Panc1 (cell line): ENCODE measurements at regions not wholly inside any gene's neighbourhood (a gene's known extent, or its start where the extent isn't known, plus 50 kb on each side); places are given as distances from the start of the nearest gene placed in this dataset.

Experiments
- ATAC-seq: fragments of 200-7000 bp; cut with Tn5 transposase; 2 replicates; pipeline ENCODE4 v1.9.1; 2020; ENCODE audit warnings: mild to moderate bottlenecking, moderate library complexity
- BruUV-seq: library from RNA; stranded (reverse); fragments of 400-500 nt; replicated peaks from 2 replicates; lab custom pipeline; 2021; lab: Mats Ljungman, UMichigan
- CTCF ChIA-PET: fragments of 300-600 bp; sonication (Branson Sonifier 250); formaldehyde crosslinking; loops from one replicate; lab custom pipeline; 2022; ENCODE audit warnings: antibody characterized with exemption; lab: Charles Lee
- POLR2A ChIA-PET: fragments of 300-600 bp; sonication (Branson Sonifier 250); formaldehyde crosslinking; loops from one replicate; lab custom pipeline; 2022; ENCODE audit warnings: antibody characterized with exemption; lab: Charles Lee
- DNase-seq: peaks from one replicate; pipeline ENCODE4 v3.0.0-alpha.2; 2010; ENCODE audit warnings: low read depth, low spot score
- H3K27ac ChIP-seq: 2 replicates; pipeline ENCODE4 v1.5.1; 2011; ENCODE audit warnings: mild to moderate bottlenecking, low read length, inconsistent platforms
- H3K27me3 ChIP-seq: fragments of 200-500 bp; sonication (Bioruptor generic); 2 replicates; pipeline ENCODE4 v1.6.0; 2014; ENCODE audit warnings: low read length, inconsistent platforms; ENCODE audit not compliant: control insufficient read depth, insufficient read depth
- H3K36me3 ChIP-seq: fragments of 200-500 bp; sonication (Bioruptor generic); 2 replicates; pipeline ENCODE4 v1.5.1; 2014; ENCODE audit warnings: inconsistent platforms, mild to moderate bottlenecking, low read length, moderate library complexity; ENCODE audit not compliant: control insufficient read depth, insufficient read depth
- H3K4me1 ChIP-seq: 2 replicates; pipeline ENCODE4 v1.5.1; 2011; ENCODE audit warnings: inconsistent platforms, mild to moderate bottlenecking, low read length, moderate library complexity; ENCODE audit not compliant: control insufficient read depth, insufficient read depth
- H3K4me3 ChIP-seq, 2 experiments: 2 replicates each; pipeline ENCODE4 v1.5.1; 2011 to 2012; ENCODE audit warnings: low read depth in 2 of 2, low read length in 2 of 2, mild to moderate bottlenecking in 2 of 2, inconsistent platforms in 1 of 2, moderate library complexity in 1 of 2
- H3K9me3 ChIP-seq: fragments of 200-500 bp; sonication (Bioruptor generic); 2 replicates; pipeline ENCODE4 v1.5.1; 2014; ENCODE audit warnings: low read depth, mild to moderate bottlenecking, inconsistent platforms, low read length, moderate library complexity; ENCODE audit not compliant: control insufficient read depth, insufficient read depth
- CTCF ChIP-seq: fragments of 450-650 bp; IDR thresholded peaks from 2 replicates; pipeline ENCODE4 v1.5.1; 2017; ENCODE audit warnings: mild to moderate bottlenecking
- POLR2AphosphoS5 ChIP-seq: IDR thresholded peaks from 2 replicates; pipeline ENCODE4 v1.6.1; 2012; ENCODE audit warnings: mild to moderate bottlenecking, low read depth, low read length, moderate library complexity
- REST ChIP-seq, 2 experiments: IDR thresholded peaks; 2 replicates each; pipeline ENCODE4 v1.6.1; 2011 to 2012; ENCODE audit warnings: low read depth in 2 of 2, control low read depth in 1 of 2, low read length in 1 of 2, mild to moderate bottlenecking in 1 of 2, moderate library complexity in 1 of 2; ENCODE audit not compliant: insufficient read depth in 1 of 2
- SIN3A ChIP-seq: IDR thresholded peaks from 2 replicates; pipeline ENCODE4 v1.6.1; 2012; ENCODE audit warnings: low read depth, mild to moderate bottlenecking, low read length, moderate library complexity, borderline replicate concordance; ENCODE audit not compliant: insufficient read depth
- TCF7L2 ChIP-seq: IDR thresholded peaks from 2 replicates; pipeline ENCODE4 v1.6.1; 2011; ENCODE audit warnings: mild to moderate bottlenecking, low read depth, low read length, inconsistent platforms
- in situ Hi-C: cut with HindIII; loops from 2 replicates; pipeline ENCODE4 v1.10.0; 2016; ENCODE audit warnings: low sequenced_read_pairs, low pct_unique_long_range_greater_than_20kb
- intact Hi-C: fragments of 100-400 bp; cut with micrococcal nuclease; formaldehyde crosslinking; loops from one replicate; pipeline ENCODE4 v1.10.0; 2022; ENCODE audit not compliant: unreplicated experiment

GRCh38 chr18:65365245-65365980 is 385.4 kb upstream of the CDH7 start:
- H3K9me3 ChIP-seq = no peaks in the 10 kb centered on the region
- TF ChIP-seq POLR2AphosphoS5 = no peak
- TF ChIP-seq SIN3A = no peak
- TF ChIP-seq CTCF = no peak
- no peak for TF ChIP-seq TCF7L2
- TF ChIP-seq REST (IDR thresholded peaks at IDR 0.05; ENCODE audit: insufficient read depth in 1 of 2, low read depth in 2 of 2, low read length in 1 of 2) = no peak
- no peaks in the 10 kb centered on the region for H3K36me3 ChIP-seq
- ChIA-PET CTCF (no interaction called here), POLR2A (no interaction called here)
- no peak overlapping the region for H3K4me3 ChIP-seq
- H3K4me1 ChIP-seq = no peaks in the 10 kb centered on the region
- DNase-seq (no peak), ATAC-seq (no peak)
- BruUV-seq = no TSS peak
- in situ Hi-C loops (no loop called here), intact Hi-C loops (no loop called here)
- H3K27ac ChIP-seq = no peak overlapping the region
- no peaks in the 10 kb centered on the region for H3K27me3 ChIP-seq

DNA sequence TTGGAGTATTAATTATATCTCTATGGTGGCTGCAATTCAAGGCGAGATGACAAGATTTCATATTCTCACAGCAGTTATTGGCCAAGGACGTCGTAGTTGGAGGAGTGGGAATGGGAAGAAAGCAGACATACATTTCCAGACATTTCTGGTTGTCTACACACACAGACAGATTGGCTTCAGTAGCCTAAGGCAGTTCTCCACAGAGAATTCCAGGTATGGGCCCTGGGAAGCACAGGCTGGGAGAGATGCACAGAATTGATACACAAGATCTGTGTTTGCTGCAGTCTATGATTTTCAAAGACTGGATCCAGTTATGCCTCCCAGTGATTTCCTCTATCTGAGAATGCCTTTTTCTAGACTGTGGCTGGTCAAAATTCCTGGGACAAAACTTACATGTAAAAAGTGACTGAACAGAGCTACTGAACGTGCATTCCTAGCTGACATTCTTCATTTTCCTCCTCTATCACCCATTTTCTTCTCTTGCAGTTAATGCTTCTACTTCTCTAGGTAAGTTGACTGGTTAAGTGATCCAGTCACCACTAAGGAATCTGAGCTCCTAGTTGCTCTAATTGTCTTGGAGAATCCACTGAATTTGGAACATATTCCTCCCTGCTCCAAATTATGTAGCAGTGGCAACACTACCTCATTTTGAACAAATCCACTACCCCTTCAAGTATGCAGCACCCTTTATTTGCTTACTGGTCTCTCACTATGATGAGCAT is 386.7 kb upstream of the CDH7 start:
- Histone ChIP-seq H3K27ac (no peak overlapping the region), H3K4me3 (no peak overlapping the region), H3K36me3 (no peaks in the 10 kb centered on the region), H3K27me3 (no peaks in the 10 kb centered on the region), H3K9me3 (no peaks in the 10 kb centered on the region), H3K4me1 (no peaks in the 10 kb centered on the region)
- TF ChIP-seq TCF7L2 = no peak
- no peak for TF ChIP-seq POLR2AphosphoS5
- no peak for TF ChIP-seq CTCF
- no peak for TF ChIP-seq SIN3A
- TF ChIP-seq REST (IDR thresholded peaks at IDR 0.05; ENCODE audit: insufficient read depth in 1 of 2, low read depth in 2 of 2, low read length in 1 of 2) = no peak
- ChIA-PET CTCF (no interaction called here), POLR2A (no interaction called here)
- intact Hi-C loops (no loop called here), in situ Hi-C loops (no loop called here)
- DNase-seq (no peak), ATAC-seq (no peak)
- no TSS peak for BruUV-seq
